Sciatic nerve (tissue), 2 donors: ENCODE measurements at regions not wholly inside any gene's neighbourhood (a gene's known extent, or its start where the extent isn't known, plus 50 kb on each side); places are given as distances from the start of the nearest gene placed in this dataset.

ENCODE experiments used
- ATAC-seq: fragments of 200-7000 bp; cut with Tn5 transposase; one replicate; pipeline ENCODE4 v1.9.1; 2020; ENCODE audit warnings: mild to moderate bottlenecking, moderate library complexity
- DNase-seq: peaks from one replicate; pipeline ENCODE4 v3.0.0-alpha.2; 2020; ENCODE audit warnings: low spot score
- intact Hi-C: fragments of 100-400 bp; cut with DNase I; formaldehyde crosslinking; loops from one replicate; pipeline ENCODE4 v1.14.2; 2022
- donor health status: DM: no; HTN: no; CAD: no.
- donor health status: DM: no; HTN: no; CAD: no.

- ATAC-seq (no peak), DNase-seq (no peak)
- intact Hi-C loops, result no loop called here
These were observed 503.9 kb downstream of the DNAJB9 start for GRCh38 chr7:109073543-109073942.

GRCh38 chr7:109076396-109076972 is 506.8 kb downstream of the DNAJB9 start:
- ATAC-seq (no peak), DNase-seq (no peak)
- intact Hi-C loops, result no loop called here

- intact Hi-C loops, result no loop called here
- ATAC-seq (no peak), DNase-seq (no peak)
These were observed 521.4 kb downstream of the DNAJB9 start for GRCh38 chr7:109091042-109091441.

- ATAC-seq (no peak), DNase-seq (no peak)
- intact Hi-C loops, result no loop called here
These were observed 522.6 kb downstream of the DNAJB9 start for GRCh38 chr7:109092268-109092667.

- intact Hi-C loops, result no loop called here
- no peak for DNase-seq
- ATAC-seq, result no peak
These were observed 531.7 kb downstream of the DNAJB9 start for GRCh38 chr7:109101332-109101731.

- ATAC-seq (no peak), DNase-seq (no peak)
- intact Hi-C loops, result no loop called here
These were observed 539.9 kb downstream of the DNAJB9 start for GRCh38 chr7:109109558-109109957.

- no peak for DNase-seq
- intact Hi-C loops, result no loop called here
- no peak for ATAC-seq
These were observed 541.4 kb downstream of the DNAJB9 start for GRCh38 chr7:109111086-109111485.

GRCh38 chr7:109121599-109122300 is 552.1 kb downstream of the DNAJB9 start:
- DNase-seq (no peak), ATAC-seq (no peak)
- intact Hi-C loops, result no loop called here

- DNase-seq, result no peak
- intact Hi-C loops, result no loop called here
- no peak for ATAC-seq
These were observed 555.3 kb downstream of the DNAJB9 start for GRCh38 chr7:109125001-109125400.

- no peak for DNase-seq
- no peak for ATAC-seq
- intact Hi-C loops, result no loop called here
These were observed 556.9 kb downstream of the DNAJB9 start for GRCh38 chr7:109126404-109127050.

- ATAC-seq, result no peak
- intact Hi-C loops, result no loop called here
These were observed 557.5 kb downstream of the DNAJB9 start for GRCh38 chr7:109127145-109127544.

GRCh38 chr7:109131141-109131540 is 561.5 kb downstream of the DNAJB9 start:
- no peak for ATAC-seq
- intact Hi-C loops, result no loop called here
- no peak for DNase-seq

More at GRCh38 chr7:109127145-109127544, 557.5 kb downstream of the DNAJB9 start:
- no peak for DNase-seq

GRCh38 chr7:109136893-109137292 is 567.2 kb downstream of the DNAJB9 start:
- intact Hi-C loops, result no loop called here
- DNase-seq (no peak), ATAC-seq (no peak)

- intact Hi-C loops, result no loop called here
- no peak for DNase-seq
- no peak for ATAC-seq
These were observed 585.1 kb downstream of the DNAJB9 start for GRCh38 chr7:109154748-109155147.

- no peak for ATAC-seq
- DNase-seq, result no peak
- intact Hi-C loops, result no loop called here
These were observed 588.6 kb downstream of the DNAJB9 start for GRCh38 chr7:109158246-109158645.

- DNase-seq (no peak), ATAC-seq (no peak)
- intact Hi-C loops, result no loop called here
These were observed 607.0 kb downstream of the DNAJB9 start for GRCh38 chr7:109176661-109177060.

- DNase-seq, result no peak
- no peak for ATAC-seq
- intact Hi-C loops, result no loop called here
These were observed 608.7 kb downstream of the DNAJB9 start for GRCh38 chr7:109178342-109178741.

- ATAC-seq (no peak), DNase-seq (no peak)
- intact Hi-C loops, result no loop called here
These were observed 609.9 kb downstream of the DNAJB9 start for GRCh38 chr7:109179601-109180000.

- intact Hi-C loops, result no loop called here
- no peak for ATAC-seq
- DNase-seq, result no peak
These were observed 621.2 kb downstream of the DNAJB9 start for GRCh38 chr7:109190766-109191398.

- DNase-seq (no peak), ATAC-seq (no peak)
- intact Hi-C loops, result no loop called here
These were observed 636.5 kb downstream of the DNAJB9 start for GRCh38 chr7:109206196-109206595.
